Suprapubic skin (tissue), 4 donors: ENCODE measurements at regions not wholly inside any gene's neighbourhood (a gene's known extent, or its start where the extent isn't known, plus 50 kb on each side); places are given as distances from the start of the nearest gene placed in this dataset.

Source experiments
- DNase-seq, 2 donors: peaks; one replicate each; pipeline ENCODE4 v3.0.0-alpha.2; 2019; ENCODE audit warnings: low spot score in 2 of 2
- H3K27ac ChIP-seq: fragments of 200-600 bp; sonication (generic); one replicate; pipeline ENCODE4 v1.5.1; 2019
- H3K27me3 ChIP-seq: fragments of 200-600 bp; sonication (generic); one replicate; pipeline ENCODE4 v1.5.1; 2019
- H3K36me3 ChIP-seq: fragments of 200-600 bp; sonication (generic); one replicate; pipeline ENCODE4 v1.5.1; 2019
- H3K4me1 ChIP-seq: fragments of 200-600 bp; sonication (generic); one replicate; pipeline ENCODE4 v1.5.1; 2019
- H3K4me3 ChIP-seq: fragments of 200-600 bp; sonication (generic); one replicate; pipeline ENCODE4 v1.5.1; 2019; ENCODE audit warnings: mild to moderate bottlenecking
- H3K9me3 ChIP-seq: fragments of 200-600 bp; sonication (generic); one replicate; pipeline ENCODE4 v1.5.1; 2019
- CTCF ChIP-seq, 2 donors: fragments of 200-600 bp in 1 of 2; fragments of 450-650 bp in 1 of 2; sonication (generic) in 1 of 2; IDR thresholded peaks; one replicate each; pipeline ENCODE4 v1.5.1; 2016 to 2019; ENCODE audit warnings: antibody characterized with exemption in 2 of 2, mild to moderate bottlenecking in 1 of 2, moderate library complexity in 1 of 2
- EP300 ChIP-seq: sonication (generic); formaldehyde crosslinking; IDR thresholded peaks from one replicate; pipeline ENCODE4 v1.6.1; 2017; ENCODE audit warnings: antibody characterized with exemption
- POLR2A ChIP-seq, 2 donors: fragments of 450-650 bp; IDR thresholded peaks; one replicate each; pipeline ENCODE4 v1.6.1; 2017; ENCODE audit warnings: antibody characterized with exemption in 2 of 2, mild to moderate bottlenecking in 2 of 2, moderate library complexity in 2 of 2
- POLR2AphosphoS5 ChIP-seq, 3 donors: sonication (generic); formaldehyde crosslinking; IDR thresholded peaks; one replicate each; pipeline ENCODE4 v1.6.1; 2017; ENCODE audit warnings: antibody characterized with exemption in 3 of 3
- WGBS: methylation state at CpG from one replicate; pipeline ENCODE4 v1.1.5; 2018; 5-methylcytosine and 5-hydroxymethylcytosine counted together

- Histone ChIP-seq H3K36me3 (no peaks in the 10 kb centered on the region), H3K27me3 (no peaks in the 10 kb centered on the region), H3K27ac (no peak overlapping the region), H3K4me3 (no peak overlapping the region), H3K9me3 (peaks cover 5% of the 10 kb centered on the region), H3K4me1 (no peaks in the 10 kb centered on the region)
- TF ChIP-seq POLR2A (IDR thresholded peaks at IDR 0.05): no peak
- DNase-seq: no peak
- 67% methylated on average over 2 of the region's 2 CpGs for WGBS
Observed at GRCh38 chr15:97077975-97078374, 747.5 kb downstream of the NR2F2 start.

- peaks cover 5% of the 10 kb centered on the region for H3K9me3 ChIP-seq
- 54% methylated on average over 6 of the region's 6 CpGs for WGBS
- no peak overlapping the region for H3K4me3 ChIP-seq
- DNase-seq: no peak
- H3K36me3 ChIP-seq: no peaks in the 10 kb centered on the region
- TF ChIP-seq POLR2A (IDR thresholded peaks at IDR 0.05): no peak
- no peak for TF ChIP-seq EP300
- TF ChIP-seq POLR2AphosphoS5 (IDR thresholded peaks at IDR 0.05): no peak
- no peak for TF ChIP-seq CTCF (IDR thresholded peaks at IDR 0.05)
- no peak overlapping the region for H3K27ac ChIP-seq
- H3K27me3 ChIP-seq: no peaks in the 10 kb centered on the region
- H3K4me1 ChIP-seq: no peaks in the 10 kb centered on the region
Observed at GRCh38 chr15:97078591-97078990, 748.1 kb downstream of the NR2F2 start.

GRCh38 chr15:97081666-97082226 is 751.2 kb downstream of the NR2F2 start:
- no peaks in the 10 kb centered on the region for H3K9me3 ChIP-seq
- no peaks in the 10 kb centered on the region for H3K36me3 ChIP-seq
- TF ChIP-seq EP300: no peak
- TF ChIP-seq POLR2AphosphoS5 (IDR thresholded peaks at IDR 0.05): no peak
- no peak for TF ChIP-seq POLR2A (IDR thresholded peaks at IDR 0.05)
- TF ChIP-seq CTCF (IDR thresholded peaks at IDR 0.05): no peak
- 78% methylated on average over 6 of the region's 6 CpGs for WGBS
- no peak for DNase-seq
- no peaks in the 10 kb centered on the region for H3K27me3 ChIP-seq
- no peak overlapping the region for H3K27ac ChIP-seq
- no peaks in the 10 kb centered on the region for H3K4me1 ChIP-seq
- H3K4me3 ChIP-seq: no peak overlapping the region

GRCh38 chr15:97082830-97083229 is 752.3 kb downstream of the NR2F2 start:
- no peaks in the 10 kb centered on the region for H3K4me1 ChIP-seq

GRCh38 chr15:97084650-97085049 is 754.1 kb downstream of the NR2F2 start:
- Histone ChIP-seq H3K4me3 (no peak overlapping the region), H3K36me3 (no peaks in the 10 kb centered on the region), H3K4me1 (no peaks in the 10 kb centered on the region), H3K9me3 (no peaks in the 10 kb centered on the region), H3K27me3 (no peaks in the 10 kb centered on the region), H3K27ac (no peak overlapping the region)
- 62% methylated on average over 2 of the region's 2 CpGs for WGBS
- TF ChIP-seq CTCF (IDR thresholded peaks at IDR 0.05) (no peak), POLR2A (IDR thresholded peaks at IDR 0.05) (no peak), EP300 (no peak), POLR2AphosphoS5 (IDR thresholded peaks at IDR 0.05) (no peak)
- DNase-seq: no peak

More at GRCh38 chr15:97082830-97083229, 752.3 kb downstream of the NR2F2 start:
- DNase-seq: no peak
- no peaks in the 10 kb centered on the region for H3K9me3 ChIP-seq
- H3K36me3 ChIP-seq: no peaks in the 10 kb centered on the region
- no peak for TF ChIP-seq POLR2AphosphoS5 (IDR thresholded peaks at IDR 0.05)
- TF ChIP-seq POLR2A (IDR thresholded peaks at IDR 0.05): no peak
- TF ChIP-seq EP300: no peak
- TF ChIP-seq CTCF (IDR thresholded peaks at IDR 0.05): no peak
- H3K4me3 ChIP-seq: no peak overlapping the region
- no peaks in the 10 kb centered on the region for H3K27me3 ChIP-seq
- 84% methylated on average over 9 of the region's 9 CpGs for WGBS
- no peak overlapping the region for H3K27ac ChIP-seq

GRCh38 chr15:97085731-97086130 is 755.2 kb downstream of the NR2F2 start:
- no peak overlapping the region for H3K27ac ChIP-seq
- 74% methylated on average over 13 of the region's 13 CpGs for WGBS
- TF ChIP-seq EP300: no peak
- no peak for TF ChIP-seq CTCF (IDR thresholded peaks at IDR 0.05)
- TF ChIP-seq POLR2AphosphoS5 (IDR thresholded peaks at IDR 0.05): no peak
- no peak for TF ChIP-seq POLR2A (IDR thresholded peaks at IDR 0.05)
- H3K4me1 ChIP-seq: no peaks in the 10 kb centered on the region
- H3K27me3 ChIP-seq: no peaks in the 10 kb centered on the region
- no peaks in the 10 kb centered on the region for H3K36me3 ChIP-seq
- H3K9me3 ChIP-seq: no peaks in the 10 kb centered on the region
- no peak overlapping the region for H3K4me3 ChIP-seq
- no peak for DNase-seq
